ENCODE measurements at regions not wholly inside any gene's neighbourhood (a gene's known extent, or its start where the extent isn't known, plus 50 kb on each side); places are given as distances from the start of the nearest gene placed in this dataset.
"Not testable (repeated sequence)": the region's sequence is repeated elsewhere in the genome, so short reads cannot be mapped to it uniquely, and the experiment has no call there.

DNA sequence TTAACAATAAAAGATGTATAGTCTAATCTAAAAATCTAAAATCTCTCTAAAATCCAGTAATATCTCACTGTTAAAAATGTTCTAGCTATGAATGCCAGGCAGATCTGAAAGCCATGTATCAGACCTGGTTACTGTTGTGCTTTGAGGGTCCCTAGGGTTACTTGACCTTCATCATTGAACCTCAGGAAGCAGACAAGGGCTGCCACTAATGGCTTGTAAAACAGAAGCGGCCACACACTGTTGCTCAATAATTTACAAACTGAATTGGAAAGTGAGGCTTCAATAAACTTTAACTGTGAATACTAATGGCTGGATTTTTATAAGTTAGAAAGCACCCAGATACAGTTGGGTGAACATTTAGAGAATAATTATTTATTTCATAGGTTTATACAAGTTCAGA lies 198.0 kb upstream of the RPS23 start:
- Mint-ChIP-seq H3K36me3 (ENCODE audit: low read depth) (no peaks in the 10 kb centered on the region), H3K27me3 (peaks cover 9% of the 10 kb centered on the region), H3K27ac (no peak overlapping the region), H3K4me1 (ENCODE audit: low read depth) (no peaks in the 10 kb centered on the region), H3K9me3 (no peaks in the 10 kb centered on the region), H3K4me3 (no peak overlapping the region)
- DNase-seq, result no peak

DNA sequence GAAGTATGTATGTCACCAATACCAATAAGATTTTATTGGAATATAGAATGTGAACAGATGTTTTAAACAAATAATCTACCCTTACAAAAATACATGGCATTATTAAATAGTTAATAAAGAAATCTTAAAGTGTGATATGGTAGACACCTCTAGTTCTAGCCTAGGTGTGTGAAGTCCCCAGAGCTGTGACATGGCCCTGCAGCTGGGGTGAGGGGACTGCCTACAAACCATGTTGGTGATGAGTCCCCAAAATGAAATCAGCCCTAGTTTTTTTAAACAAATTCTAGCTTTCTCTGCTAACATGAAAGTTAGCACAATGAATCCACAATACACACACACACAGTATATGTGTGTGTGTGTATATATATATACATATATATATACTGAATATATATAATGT lies 195.1 kb upstream of the RPS23 start:
- H3K4me1 Mint-ChIP-seq (ENCODE audit: low read depth), result no peaks in the 10 kb centered on the region
- no peak for DNase-seq
- peaks cover 5% of the 10 kb centered on the region for H3K27me3 Mint-ChIP-seq
- no peaks in the 10 kb centered on the region for H3K36me3 Mint-ChIP-seq (ENCODE audit: low read depth)
- no peak overlapping the region for H3K27ac Mint-ChIP-seq
- no peak overlapping the region for H3K4me3 Mint-ChIP-seq
- H3K9me3 Mint-ChIP-seq, result no peaks in the 10 kb centered on the region

DNA sequence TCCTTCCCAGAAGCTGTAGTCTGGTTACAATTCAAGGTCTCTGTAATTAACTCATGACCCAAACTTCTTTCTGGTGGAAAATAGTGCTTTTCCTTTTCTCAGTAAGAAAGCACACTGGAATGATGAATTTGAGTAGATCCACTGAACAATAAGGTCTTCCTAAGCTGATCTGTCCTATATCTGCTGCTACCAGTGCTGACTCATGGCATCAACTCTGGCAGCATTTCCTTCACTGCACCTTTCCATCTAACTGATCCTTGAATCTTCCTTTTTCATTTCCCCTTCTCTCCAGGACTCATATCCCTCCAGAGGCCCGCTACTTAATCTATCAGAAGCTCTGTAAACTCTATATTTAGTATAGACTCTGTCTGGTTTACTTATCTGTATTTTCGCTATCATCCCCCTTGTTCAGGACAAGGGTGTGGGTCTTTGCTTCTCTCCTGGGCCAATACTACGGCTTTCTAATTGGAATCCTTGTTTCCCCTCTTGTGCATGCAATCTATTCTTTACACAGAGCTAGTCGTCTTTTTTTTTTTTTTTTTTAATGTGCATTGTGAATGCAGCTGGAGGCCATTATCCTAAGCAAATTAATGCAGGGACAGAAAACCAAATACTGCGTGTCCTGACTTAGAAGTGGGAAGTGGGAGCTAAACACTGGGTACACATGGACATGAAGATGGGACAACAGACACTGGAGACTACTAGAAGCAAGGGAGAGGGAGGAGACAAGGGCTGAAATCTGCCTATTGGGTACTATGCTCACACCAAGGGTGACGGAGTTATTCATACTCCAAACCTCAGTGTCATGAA lies 192.2 kb upstream of the RPS23 start:
- no peak overlapping the region for H3K27ac Mint-ChIP-seq
- H3K27me3 Mint-ChIP-seq, result no peaks in the 10 kb centered on the region
- no peaks in the 10 kb centered on the region for H3K36me3 Mint-ChIP-seq (ENCODE audit: low read depth)
- H3K9me3 Mint-ChIP-seq, result no peaks in the 10 kb centered on the region
- no peak for DNase-seq
- H3K4me3 Mint-ChIP-seq, result no peak overlapping the region
- H3K4me1 Mint-ChIP-seq (ENCODE audit: low read depth), result no peaks in the 10 kb centered on the region

DNA sequence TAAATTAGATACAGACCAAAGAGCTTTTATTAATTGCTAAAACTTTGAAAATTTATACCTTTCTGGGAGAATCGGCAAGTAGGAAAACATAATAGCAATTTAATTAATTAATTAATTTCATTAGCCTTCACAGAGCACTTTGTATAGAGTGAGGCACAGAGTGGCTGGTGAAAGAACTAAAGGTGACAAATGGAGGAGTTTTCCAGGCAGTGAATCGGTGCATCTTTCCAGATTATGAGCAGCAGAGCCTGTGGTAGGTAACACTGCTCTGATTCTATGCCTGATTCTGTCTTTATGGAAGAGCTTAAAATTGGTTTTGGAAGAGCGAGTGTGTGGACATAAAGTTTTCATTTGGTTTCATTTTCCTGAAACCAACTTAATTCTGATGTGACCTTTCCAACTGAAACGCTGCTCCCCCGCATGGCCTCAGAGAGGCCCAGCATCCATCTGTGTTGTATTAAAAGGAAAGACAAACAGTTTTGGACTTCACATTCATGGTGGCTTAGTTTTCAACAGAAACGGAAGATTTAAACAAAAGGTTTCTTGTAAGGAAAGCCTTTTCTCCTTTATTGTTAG lies 188.9 kb upstream of the RPS23 start:
- Mint-ChIP-seq H3K27me3 (no peaks in the 10 kb centered on the region), H3K27ac (no peak overlapping the region), H3K36me3 (ENCODE audit: low read depth) (no peaks in the 10 kb centered on the region), H3K4me3 (no peak overlapping the region), H3K9me3 (peaks cover 3% of the 10 kb centered on the region), H3K4me1 (ENCODE audit: low read depth) (no peaks in the 10 kb centered on the region)
- no peak for DNase-seq

DNA sequence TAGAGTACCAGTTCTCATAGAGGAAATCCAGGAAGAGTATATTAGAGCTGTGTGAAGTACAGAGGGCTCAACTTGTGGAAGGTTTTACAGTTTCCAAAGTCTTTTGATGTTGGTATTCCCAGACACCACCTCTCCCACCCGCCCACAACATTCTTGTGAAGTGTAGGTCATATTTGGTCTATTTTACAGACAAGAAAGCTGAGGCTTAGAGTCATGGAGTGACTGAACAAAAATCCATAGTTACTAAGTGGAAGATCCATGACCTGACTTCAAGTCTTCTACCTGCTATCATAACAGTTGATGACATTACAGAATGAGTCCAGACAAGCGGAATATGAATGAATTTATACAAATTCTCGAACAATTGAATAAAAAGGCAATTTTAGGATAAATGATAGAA lies 187.1 kb upstream of the RPS23 start:
- peaks cover 3% of the 10 kb centered on the region for H3K9me3 Mint-ChIP-seq
- DNase-seq, result no peak
- no peak overlapping the region for H3K27ac Mint-ChIP-seq
- no peaks in the 10 kb centered on the region for H3K27me3 Mint-ChIP-seq
- no peaks in the 10 kb centered on the region for H3K4me1 Mint-ChIP-seq (ENCODE audit: low read depth)
- H3K36me3 Mint-ChIP-seq (ENCODE audit: low read depth), result no peaks in the 10 kb centered on the region
- H3K4me3 Mint-ChIP-seq, result no peak overlapping the region

DNA sequence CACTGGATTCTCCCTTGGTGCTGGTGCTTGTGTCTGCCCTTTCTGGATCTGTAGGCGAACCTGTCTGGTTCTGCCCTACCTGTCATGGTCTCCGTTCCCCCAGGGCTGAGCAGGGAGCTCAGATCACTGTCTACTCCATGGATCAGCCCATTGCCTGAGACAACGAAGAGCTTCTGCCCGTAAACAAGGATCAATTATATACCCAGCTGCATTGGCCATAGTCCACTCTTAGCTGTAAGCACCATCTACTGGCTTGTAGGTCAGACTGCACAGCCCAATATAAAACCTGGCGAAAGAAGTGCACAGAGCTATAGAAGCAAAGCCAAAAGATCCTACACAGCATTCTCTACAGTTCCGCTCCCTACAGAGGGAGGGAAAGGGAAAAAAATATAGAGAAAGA lies 181.5 kb upstream of the RPS23 start:
- H3K4me1 Mint-ChIP-seq (ENCODE audit: low read depth), result no peaks in the 10 kb centered on the region
- DNase-seq, result no peak
- H3K9me3 Mint-ChIP-seq, result peaks cover 3% of the 10 kb centered on the region
- peaks cover 6% of the 10 kb centered on the region for H3K27me3 Mint-ChIP-seq
- no peak overlapping the region for H3K27ac Mint-ChIP-seq
- H3K36me3 Mint-ChIP-seq (ENCODE audit: low read depth), result no peaks in the 10 kb centered on the region
- H3K4me3 Mint-ChIP-seq, result no peak overlapping the region

DNA sequence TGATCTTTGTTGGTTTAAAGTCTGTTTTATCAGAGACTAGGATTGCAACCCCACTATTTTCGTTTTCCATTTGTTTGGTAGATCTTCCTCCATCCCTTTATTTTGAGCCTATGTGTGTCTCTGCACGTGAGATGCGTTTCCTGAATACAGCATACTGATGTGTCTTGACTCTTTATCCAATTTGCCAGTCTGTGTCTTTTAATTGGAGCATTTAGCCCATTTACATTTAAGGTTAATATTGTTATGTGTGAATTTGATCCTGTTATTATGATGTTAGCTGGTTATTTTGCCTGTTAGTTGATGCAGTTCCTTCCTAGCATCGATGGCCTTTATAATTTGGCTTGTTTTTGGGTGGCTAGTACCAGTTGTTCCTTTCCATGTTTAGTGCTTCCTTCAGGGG lies 177.2 kb upstream of the RPS23 start:
- H3K27me3 Mint-ChIP-seq; H3K9me3 Mint-ChIP-seq; H3K36me3 Mint-ChIP-seq (ENCODE audit: low read depth); H3K4me1 Mint-ChIP-seq (ENCODE audit: low read depth); H3K4me3 Mint-ChIP-seq; H3K27ac Mint-ChIP-seq; DNase-seq: not testable (repeated sequence)

DNA sequence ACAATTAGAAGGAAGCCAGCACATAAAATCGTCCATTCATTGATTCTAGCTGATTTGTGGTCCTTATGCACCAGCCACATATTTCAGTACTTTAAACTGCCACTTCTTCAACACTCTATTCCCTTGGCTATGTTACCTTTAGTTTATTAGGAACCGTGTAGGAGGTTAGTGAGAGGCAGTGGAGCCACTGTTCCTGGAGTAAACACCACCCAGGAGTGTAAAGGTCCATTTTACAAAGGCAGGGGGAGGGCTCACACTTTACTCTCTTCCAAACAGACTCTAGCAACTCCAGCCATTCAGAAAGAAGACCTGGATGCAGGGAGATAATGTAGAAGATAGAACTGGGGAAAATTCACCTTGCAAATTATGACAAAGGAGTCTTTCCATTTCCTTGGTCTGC lies 170.2 kb upstream of the RPS23 start:
- Mint-ChIP-seq H3K27me3 (peaks cover 2% of the 10 kb centered on the region), H3K36me3 (ENCODE audit: low read depth) (no peaks in the 10 kb centered on the region), H3K4me3 (no peak overlapping the region), H3K9me3 (peaks cover 4% of the 10 kb centered on the region), H3K4me1 (ENCODE audit: low read depth) (no peaks in the 10 kb centered on the region), H3K27ac (no peak overlapping the region)
- DNase-seq, result no peak

DNA sequence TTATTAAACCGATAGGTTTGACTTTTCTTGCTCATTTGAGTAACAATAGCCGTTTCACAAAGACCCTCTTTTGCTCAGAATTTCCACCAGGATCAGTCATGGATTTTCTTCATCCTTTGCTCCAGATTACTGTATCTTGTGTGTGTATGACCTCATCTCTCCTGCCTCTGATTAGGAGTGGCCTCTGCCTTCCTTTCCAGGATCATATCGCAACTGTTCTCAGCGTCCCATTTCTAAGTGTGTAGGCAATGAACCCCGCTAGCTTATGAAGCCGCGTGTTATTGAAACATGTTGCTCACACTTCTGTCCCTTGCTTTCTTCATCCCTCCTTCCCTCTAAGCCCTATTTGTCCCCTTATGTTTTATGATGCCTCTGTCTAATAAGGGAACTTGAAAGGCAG lies 169.8 kb upstream of the RPS23 start:
- Mint-ChIP-seq H3K36me3 (ENCODE audit: low read depth) (no peaks in the 10 kb centered on the region), H3K9me3 (peaks cover 3% of the 10 kb centered on the region), H3K27me3 (peaks cover 2% of the 10 kb centered on the region), H3K27ac (no peak overlapping the region), H3K4me1 (ENCODE audit: low read depth) (no peaks in the 10 kb centered on the region), H3K4me3 (no peak overlapping the region)
- no peak for DNase-seq

DNA sequence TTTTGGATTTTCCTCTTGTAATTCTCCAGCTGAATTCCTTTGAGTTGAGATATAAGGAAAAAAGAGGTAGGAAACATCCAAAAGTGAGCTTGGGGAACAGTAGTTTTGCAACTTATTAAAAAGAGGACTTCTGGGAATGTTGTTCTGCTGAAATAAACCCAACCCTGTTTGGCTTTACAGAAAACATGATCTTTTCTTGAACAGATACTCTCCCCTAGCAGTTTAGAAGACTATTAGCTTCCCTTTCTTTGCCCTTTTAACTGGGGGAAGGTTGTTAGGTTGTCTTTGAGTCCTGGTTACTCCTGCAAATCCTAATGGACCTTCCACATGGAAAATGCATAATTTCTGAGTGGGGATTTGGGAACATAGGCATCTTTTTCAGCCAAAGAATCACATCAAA lies 168.7 kb upstream of the RPS23 start:
- Mint-ChIP-seq H3K4me3 (no peak overlapping the region), H3K27me3 (peaks cover 2% of the 10 kb centered on the region), H3K4me1 (ENCODE audit: low read depth) (no peaks in the 10 kb centered on the region), H3K9me3 (no peaks in the 10 kb centered on the region), H3K36me3 (ENCODE audit: low read depth) (no peaks in the 10 kb centered on the region), H3K27ac (no peak overlapping the region)
- no peak for DNase-seq

DNA sequence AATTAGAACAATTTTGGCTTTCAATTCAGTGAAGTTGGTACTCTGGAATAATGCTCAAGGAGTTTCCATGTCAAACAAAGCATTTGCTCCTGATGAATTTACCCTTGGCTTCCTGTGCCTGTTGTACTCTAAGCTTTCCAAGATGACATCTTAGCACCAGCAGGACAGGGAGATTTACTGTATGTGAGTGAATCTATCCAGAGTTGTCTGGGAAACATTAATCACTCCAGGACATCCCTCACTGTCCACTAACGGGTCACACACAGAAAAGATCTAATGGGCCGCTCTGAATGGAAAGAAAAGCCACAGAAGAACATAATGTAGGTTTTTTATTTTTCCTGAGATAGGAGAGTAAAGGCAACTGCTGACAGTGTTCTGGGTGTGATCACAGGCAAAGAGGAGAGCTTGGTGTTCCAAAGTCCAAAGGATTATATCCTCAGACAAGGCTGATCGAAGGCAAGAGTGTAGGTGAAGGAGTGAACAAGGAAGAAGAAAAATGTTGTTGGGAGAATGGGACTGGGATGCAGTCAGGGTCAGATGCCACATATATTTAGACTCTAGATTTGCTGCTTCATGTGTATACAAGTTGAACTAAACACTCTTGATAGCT lies 167.7 kb upstream of the RPS23 start:
- Mint-ChIP-seq H3K4me3 (no peak overlapping the region), H3K4me1 (ENCODE audit: low read depth) (no peaks in the 10 kb centered on the region), H3K27ac (no peak overlapping the region), H3K36me3 (ENCODE audit: low read depth) (no peaks in the 10 kb centered on the region), H3K9me3 (no peaks in the 10 kb centered on the region), H3K27me3 (peaks cover 2% of the 10 kb centered on the region)
- no peak for DNase-seq

DNA sequence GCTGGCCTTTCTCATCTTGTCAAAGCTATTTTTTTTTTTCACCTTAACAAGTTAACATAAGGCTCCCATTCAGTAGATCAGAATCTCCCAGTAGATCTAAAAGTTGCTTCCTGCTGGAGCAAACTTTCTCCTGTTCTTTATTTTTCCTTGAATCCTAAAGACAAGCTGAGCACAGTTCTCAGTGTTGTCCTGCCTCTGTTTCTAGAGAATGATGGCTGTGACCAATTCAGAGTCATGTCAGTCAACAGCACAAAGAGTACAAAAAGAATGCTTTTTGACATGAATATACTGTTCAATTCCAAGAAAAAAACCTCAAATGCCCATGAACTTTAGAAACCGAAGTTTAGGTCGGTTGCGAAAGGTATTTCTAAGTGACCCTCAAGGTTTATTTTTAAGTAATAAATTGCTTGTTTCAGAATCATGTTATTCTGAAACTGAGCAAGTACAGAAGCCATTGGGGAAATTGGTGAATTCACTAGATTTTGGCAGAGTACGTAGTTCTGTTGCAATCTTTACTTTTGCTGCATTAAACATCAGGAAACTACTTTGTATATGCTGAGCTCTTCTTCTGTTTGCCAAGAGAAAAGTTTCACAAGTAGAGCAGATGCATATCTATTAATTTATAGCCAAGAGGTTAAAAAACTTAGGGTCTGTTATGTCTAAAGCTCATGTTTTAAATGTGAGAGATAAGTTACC lies 161.7 kb upstream of the RPS23 start:
- H3K4me1 Mint-ChIP-seq (ENCODE audit: low read depth), result no peaks in the 10 kb centered on the region
- peaks cover 5% of the 10 kb centered on the region for H3K27me3 Mint-ChIP-seq
- H3K36me3 Mint-ChIP-seq (ENCODE audit: low read depth), result no peaks in the 10 kb centered on the region
- no peak for DNase-seq
- no peak overlapping the region for H3K4me3 Mint-ChIP-seq
- H3K27ac Mint-ChIP-seq, result no peak overlapping the region
- H3K9me3 Mint-ChIP-seq, result peaks cover 3% of the 10 kb centered on the region

DNA sequence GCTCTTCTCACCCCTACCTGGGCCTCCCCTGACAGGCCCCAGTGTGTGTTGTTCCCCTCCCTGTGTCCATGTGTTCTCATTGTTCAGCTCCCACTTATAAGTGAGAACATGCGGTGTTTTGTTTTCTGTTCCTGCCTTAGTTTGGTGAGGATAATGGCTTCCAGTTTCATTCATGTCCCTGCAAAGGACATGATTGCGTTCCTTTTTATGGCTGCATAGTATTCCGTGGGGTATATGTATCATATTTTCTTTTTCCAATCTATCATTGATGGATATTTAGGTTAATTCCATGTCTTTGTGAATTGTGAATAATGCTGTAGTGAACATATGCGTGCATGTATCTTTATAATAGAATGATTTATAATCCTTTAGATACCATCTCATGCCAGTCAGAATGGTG lies 159.4 kb upstream of the RPS23 start:
- H3K27me3 Mint-ChIP-seq, H3K9me3 Mint-ChIP-seq, H3K27ac Mint-ChIP-seq: not testable (repeated sequence)

DNA sequence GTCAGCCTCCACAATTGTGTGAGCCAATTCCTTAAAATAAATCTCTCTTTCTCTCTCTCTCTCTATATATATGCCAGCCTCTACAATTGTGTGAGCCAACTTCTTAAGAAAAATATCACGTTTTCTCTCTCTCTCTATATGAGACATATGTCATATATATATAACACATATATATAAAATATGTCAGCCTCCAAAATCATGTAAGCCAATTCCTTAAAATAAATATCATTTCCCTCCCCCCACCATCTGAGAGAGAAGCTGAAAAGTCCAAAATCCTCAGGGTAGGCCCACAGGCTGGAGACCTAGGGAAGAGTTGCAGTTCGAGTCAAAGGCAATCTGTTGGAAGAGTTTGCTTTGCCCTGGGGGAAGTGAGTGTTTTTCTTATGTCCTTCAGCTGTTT lies 158.1 kb upstream of the RPS23 start:
- no peaks in the 10 kb centered on the region for H3K36me3 Mint-ChIP-seq (ENCODE audit: low read depth)
- H3K27me3 Mint-ChIP-seq, result peaks cover 5% of the 10 kb centered on the region
- no peak overlapping the region for H3K4me3 Mint-ChIP-seq
- no peaks in the 10 kb centered on the region for H3K4me1 Mint-ChIP-seq (ENCODE audit: low read depth)
- H3K9me3 Mint-ChIP-seq, result peaks cover 3% of the 10 kb centered on the region
- no peak for DNase-seq
- H3K27ac Mint-ChIP-seq, result no peak overlapping the region

More for the DNA sequence above, 159.4 kb upstream of the RPS23 start:
- not testable (repeated sequence) for H3K4me1 Mint-ChIP-seq (ENCODE audit: low read depth); H3K4me3 Mint-ChIP-seq; DNase-seq; H3K36me3 Mint-ChIP-seq (ENCODE audit: low read depth)
